ENCODE measurements at regions not wholly inside any gene's neighbourhood (a gene's known extent, or its start where the extent isn't known, plus 50 kb on each side); places are given as distances from the start of the nearest gene placed in this dataset.
"Not testable (repeated sequence)": the region's sequence is repeated elsewhere in the genome, so short reads cannot be mapped to it uniquely, and the experiment has no call there.

DNA sequence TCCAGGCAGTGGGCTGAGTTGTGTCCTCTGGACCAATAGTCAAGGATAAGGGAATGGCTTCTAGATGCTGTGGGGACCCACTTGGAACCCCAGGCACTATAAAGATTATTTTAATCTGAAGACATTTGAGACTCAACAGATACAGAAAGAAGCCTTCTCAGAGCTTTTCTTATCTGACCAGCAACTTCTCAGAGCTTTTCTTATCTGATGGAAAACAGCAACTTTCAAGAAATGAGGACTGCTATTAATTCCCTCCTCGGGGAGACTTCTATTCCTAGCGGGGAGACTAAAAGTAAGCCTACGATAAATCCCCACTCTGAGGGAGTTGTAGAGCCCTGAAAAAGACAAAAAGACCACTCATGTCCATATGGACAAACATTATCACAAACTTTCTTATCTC, 160.5 kb downstream of the RNASET2 start:
- no peak overlapping the region for H3K27ac Mint-ChIP-seq
- H3K4me1 Mint-ChIP-seq (ENCODE audit: unreplicated experiment), result no peaks in the 10 kb centered on the region

DNA sequence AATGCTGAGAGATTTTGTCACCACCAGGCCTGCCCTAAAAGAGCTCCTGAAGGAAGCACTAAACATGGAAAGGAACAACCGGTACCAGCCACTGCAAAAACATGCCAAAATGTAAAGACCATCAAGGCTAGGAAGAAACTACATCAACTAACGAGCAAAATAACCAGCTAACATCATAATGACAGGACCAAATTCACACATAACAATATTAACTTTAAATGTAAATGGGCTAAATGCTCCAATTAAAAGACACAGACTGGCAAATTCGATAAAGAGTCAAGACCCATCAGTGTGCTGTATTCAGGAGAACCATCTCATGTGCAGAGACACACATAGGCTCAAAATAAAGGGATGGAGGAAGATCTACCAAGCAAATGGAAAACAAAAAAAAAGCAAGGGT, 163.8 kb upstream of the RPS6KA2 start:
- not testable (repeated sequence) for H3K4me3 Mint-ChIP-seq; H3K27me3 Mint-ChIP-seq; H3K36me3 Mint-ChIP-seq; H3K27ac Mint-ChIP-seq; H3K9me3 Mint-ChIP-seq; DNase-seq (ENCODE audit: extremely low spot score, unreplicated experiment); H3K4me1 Mint-ChIP-seq (ENCODE audit: unreplicated experiment)

More for the DNA sequence above, 160.5 kb downstream of the RNASET2 start:
- H3K4me3 Mint-ChIP-seq, result no peak overlapping the region
- H3K36me3 Mint-ChIP-seq, result no peaks in the 10 kb centered on the region
- no peak for DNase-seq (ENCODE audit: extremely low spot score, unreplicated experiment)
- peaks cover 5% of the 10 kb centered on the region for H3K9me3 Mint-ChIP-seq
- H3K27me3 Mint-ChIP-seq, result no peaks in the 10 kb centered on the region
- TF ChIP-seq, protein P1, sequence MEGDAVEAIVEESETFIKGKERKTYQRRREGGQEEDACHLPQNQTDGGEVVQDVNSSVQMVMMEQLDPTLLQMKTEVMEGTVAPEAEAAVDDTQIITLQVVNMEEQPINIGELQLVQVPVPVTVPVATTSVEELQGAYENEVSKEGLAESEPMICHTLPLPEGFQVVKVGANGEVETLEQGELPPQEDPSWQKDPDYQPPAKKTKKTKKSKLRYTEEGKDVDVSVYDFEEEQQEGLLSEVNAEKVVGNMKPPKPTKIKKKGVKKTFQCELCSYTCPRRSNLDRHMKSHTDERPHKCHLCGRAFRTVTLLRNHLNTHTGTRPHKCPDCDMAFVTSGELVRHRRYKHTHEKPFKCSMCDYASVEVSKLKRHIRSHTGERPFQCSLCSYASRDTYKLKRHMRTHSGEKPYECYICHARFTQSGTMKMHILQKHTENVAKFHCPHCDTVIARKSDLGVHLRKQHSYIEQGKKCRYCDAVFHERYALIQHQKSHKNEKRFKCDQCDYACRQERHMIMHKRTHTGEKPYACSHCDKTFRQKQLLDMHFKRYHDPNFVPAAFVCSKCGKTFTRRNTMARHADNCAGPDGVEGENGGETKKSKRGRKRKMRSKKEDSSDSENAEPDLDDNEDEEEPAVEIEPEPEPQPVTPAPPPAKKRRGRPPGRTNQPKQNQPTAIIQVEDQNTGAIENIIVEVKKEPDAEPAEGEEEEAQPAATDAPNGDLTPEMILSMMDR (conservative IDR thresholded peaks at IDR 0.05), result no peak

DNA sequence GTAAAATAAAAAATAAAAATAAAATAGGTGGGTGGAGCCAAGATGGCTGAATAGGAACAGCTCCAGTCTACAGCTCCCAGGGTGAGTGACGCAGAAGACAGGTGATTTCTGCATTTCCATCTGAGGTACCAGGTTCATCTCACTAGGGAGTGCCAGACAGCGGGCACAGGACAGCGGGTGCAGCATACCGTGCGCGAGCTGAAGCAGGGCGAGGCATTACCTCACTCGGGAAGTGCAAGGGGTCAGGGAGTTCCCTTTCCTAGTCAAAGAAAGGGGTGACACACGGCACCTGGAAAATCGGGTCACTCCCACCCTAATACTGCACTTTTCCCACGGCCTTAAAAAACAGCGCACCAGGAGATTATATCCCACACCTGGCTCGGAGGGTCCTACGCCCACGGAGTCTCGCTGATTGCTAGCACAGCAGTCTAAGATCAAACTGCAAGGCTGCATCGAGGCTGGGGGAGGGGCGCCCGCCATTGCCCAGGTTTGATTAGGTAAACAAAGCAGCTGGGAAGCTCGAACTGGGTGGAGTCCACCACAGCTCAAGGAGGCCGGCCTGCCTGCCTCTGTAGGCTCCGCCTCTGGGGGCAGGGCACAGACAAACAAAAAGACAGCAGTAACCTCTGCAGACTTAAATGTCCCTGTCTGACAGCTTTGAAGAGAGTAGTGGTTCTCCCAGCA, 161.9 kb upstream of the RPS6KA2 start:
- H3K4me3 Mint-ChIP-seq; H3K27me3 Mint-ChIP-seq; H3K4me1 Mint-ChIP-seq (ENCODE audit: unreplicated experiment); H3K27ac Mint-ChIP-seq; DNase-seq (ENCODE audit: extremely low spot score, unreplicated experiment); H3K9me3 Mint-ChIP-seq; H3K36me3 Mint-ChIP-seq: not testable (repeated sequence)

DNA sequence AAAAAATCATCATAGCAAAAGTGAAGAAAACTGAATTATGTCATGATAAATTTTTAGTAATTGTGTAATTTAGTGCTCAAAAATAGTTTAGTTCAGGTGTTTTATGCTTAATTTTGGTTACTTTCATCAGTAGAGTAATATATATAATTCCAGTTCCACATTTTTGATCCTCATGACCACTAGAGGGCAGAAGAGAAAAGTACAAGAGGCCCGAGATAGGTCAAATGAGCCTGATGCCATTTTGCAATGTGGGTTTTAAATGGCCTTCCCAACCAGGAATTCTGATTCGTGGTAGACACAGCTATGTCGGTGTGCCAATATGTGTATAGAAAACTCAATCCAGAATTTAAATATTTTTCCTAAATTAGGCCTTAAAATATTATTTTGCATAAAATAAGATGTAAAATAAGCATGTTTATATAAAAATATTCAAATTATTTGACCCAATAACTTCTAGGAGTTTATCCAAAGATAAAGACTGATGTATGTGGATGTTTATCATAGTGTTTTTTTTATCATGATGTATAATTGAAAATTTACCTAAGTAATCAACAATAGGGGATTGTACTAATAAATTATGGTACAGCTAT, 159.7 kb upstream of the RPS6KA2 start:
- H3K4me3 Mint-ChIP-seq, result no peak overlapping the region
- TF ChIP-seq, protein P1 (conservative IDR thresholded peaks at IDR 0.05), result peak; percentile 92
- no peaks in the 10 kb centered on the region for H3K4me1 Mint-ChIP-seq (ENCODE audit: unreplicated experiment)
- peaks cover 3% of the 10 kb centered on the region for H3K9me3 Mint-ChIP-seq
- H3K36me3 Mint-ChIP-seq, result no peaks in the 10 kb centered on the region
- no peak for DNase-seq (ENCODE audit: extremely low spot score, unreplicated experiment)
- H3K27me3 Mint-ChIP-seq, result no peaks in the 10 kb centered on the region
- H3K27ac Mint-ChIP-seq, result no peak overlapping the region

DNA sequence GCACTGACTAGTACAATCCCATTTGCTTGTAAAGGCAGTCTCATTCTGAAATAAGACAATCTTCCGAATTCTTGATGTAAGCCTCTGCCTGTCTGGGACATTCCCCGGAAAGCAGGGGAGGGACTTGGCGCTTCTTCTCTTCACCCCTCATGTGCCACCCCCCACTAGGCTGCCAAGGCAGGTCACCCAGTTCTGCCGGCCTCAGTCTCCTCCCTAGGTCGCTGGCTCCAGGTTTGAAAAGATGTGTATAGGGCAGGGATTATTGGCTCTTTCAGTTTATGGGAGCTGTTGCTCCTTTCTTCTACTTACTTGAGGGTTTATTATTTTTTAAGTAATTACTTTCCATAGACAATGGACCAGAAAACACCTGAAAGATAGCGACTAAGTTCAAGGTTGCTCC, 158.1 kb upstream of the RPS6KA2 start:
- Mint-ChIP-seq H3K4me3 (no peak overlapping the region), H3K4me1 (ENCODE audit: unreplicated experiment) (no peaks in the 10 kb centered on the region)

DNA sequence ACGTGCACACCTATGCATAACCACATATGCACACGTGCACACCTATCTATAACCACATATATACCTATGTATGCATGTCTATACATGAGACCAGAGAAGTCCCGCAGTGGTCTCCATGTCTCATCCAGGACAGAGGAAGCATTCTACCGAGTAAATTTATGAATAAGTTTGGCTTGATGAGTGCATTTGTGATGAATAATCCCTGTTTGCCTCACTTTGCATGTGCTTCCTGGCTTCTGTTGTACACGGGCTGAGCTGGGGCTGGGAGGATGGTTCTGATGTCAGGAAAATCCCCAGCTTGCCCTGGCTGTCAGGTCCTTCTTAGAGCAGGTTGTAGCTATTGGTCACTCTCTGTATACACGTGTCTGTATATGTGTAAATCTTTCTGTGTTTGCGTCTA, 157.6 kb upstream of the RPS6KA2 start:
- H3K4me1 Mint-ChIP-seq (ENCODE audit: unreplicated experiment), result no peaks in the 10 kb centered on the region
- DNase-seq (ENCODE audit: extremely low spot score, unreplicated experiment), result no peak

More for the DNA sequence above, 158.1 kb upstream of the RPS6KA2 start:
- no peak overlapping the region for H3K27ac Mint-ChIP-seq
- no peak for DNase-seq (ENCODE audit: extremely low spot score, unreplicated experiment)
- H3K27me3 Mint-ChIP-seq, result no peaks in the 10 kb centered on the region
- H3K36me3 Mint-ChIP-seq, result no peaks in the 10 kb centered on the region
- no peaks in the 10 kb centered on the region for H3K9me3 Mint-ChIP-seq
- TF ChIP-seq, protein P1 (conservative IDR thresholded peaks at IDR 0.05), result no peak

More for the DNA sequence above, 157.6 kb upstream of the RPS6KA2 start:
- no peak overlapping the region for H3K27ac Mint-ChIP-seq
- H3K27me3 Mint-ChIP-seq, result no peaks in the 10 kb centered on the region
- H3K4me3 Mint-ChIP-seq, result no peak overlapping the region
- H3K9me3 Mint-ChIP-seq, result no peaks in the 10 kb centered on the region
- no peaks in the 10 kb centered on the region for H3K36me3 Mint-ChIP-seq
- TF ChIP-seq, protein P1 (conservative IDR thresholded peaks at IDR 0.05), result no peak
